GM23338 (cell line): ENCODE measurements at regions not wholly inside any gene's neighbourhood (a gene's known extent, or its start where the extent isn't known, plus 50 kb on each side); places are given as distances from the start of the nearest gene placed in this dataset.

ENCODE experiments used
- ATAC-seq: fragments of 200-7000 bp; cut with Tn5 transposase; 3 replicates; pipeline ENCODE4 v1.9.1; 2020
- DNase-seq: peaks from one replicate; pipeline ENCODE4 v3.0.0-alpha.2; 2015; ENCODE audit warnings: low spot score
- H2AFZ ChIP-seq: fragments of 200-600 bp; sonication (generic); 2 replicates; pipeline ENCODE4 v1.8.0; 2016; ENCODE audit warnings: antibody characterized with exemption, mild to moderate bottlenecking, moderate library complexity
- H3F3A ChIP-seq: fragments of 200-600 bp; sonication (generic); replicated peaks from 2 replicates; pipeline ENCODE4 v1.8.0; 2017; ENCODE audit warnings: antibody characterized with exemption, mixed run types, low read depth
- H3K27ac ChIP-seq: fragments of 200-600 bp; sonication (generic); 2 replicates; pipeline ENCODE4 v1.6.1; 2016; ENCODE audit warnings: low read depth
- H3K27me3 ChIP-seq: fragments of 200-600 bp; sonication (generic); 2 replicates; pipeline ENCODE4 v1.8.0; 2016; ENCODE audit warnings: mild to moderate bottlenecking, mixed run types, moderate library complexity; ENCODE audit not compliant: insufficient read depth
- H3K36me3 ChIP-seq: fragments of 200-600 bp; sonication (generic); 2 replicates; pipeline ENCODE4 v1.8.0; 2016; ENCODE audit warnings: mild to moderate bottlenecking; ENCODE audit not compliant: insufficient read depth
- H3K4me1 ChIP-seq: fragments of 200-600 bp; sonication (generic); 2 replicates; pipeline ENCODE4 v1.8.0; 2016; ENCODE audit warnings: mild to moderate bottlenecking, moderate library complexity; ENCODE audit not compliant: insufficient read depth
- H3K4me2 ChIP-seq: fragments of 200-600 bp; sonication (generic); 2 replicates; pipeline ENCODE4 v1.7.1; 2017; ENCODE audit warnings: mixed run types
- H3K4me3 ChIP-seq: fragments of 200-600 bp; sonication (generic); 2 replicates; pipeline ENCODE4 v1.6.1; 2016; ENCODE audit warnings: mixed run types
- H3K79me2 ChIP-seq: fragments of 200-600 bp; sonication (generic); replicated peaks from 2 replicates; pipeline ENCODE4 v1.8.0; 2017; ENCODE audit warnings: mild to moderate bottlenecking; ENCODE audit not compliant: insufficient read depth
- H3K9me2 ChIP-seq: fragments of 200-600 bp; sonication (generic); 2 replicates; pipeline ENCODE4 v1.8.0; 2017; ENCODE audit not compliant: insufficient read depth
- H4K20me1 ChIP-seq: fragments of 200-600 bp; sonication (generic); replicated peaks from 2 replicates; pipeline ENCODE4 v1.8.0; 2017; ENCODE audit warnings: mild to moderate bottlenecking; ENCODE audit not compliant: insufficient read depth
- H3K27ac Mint-ChIP-seq: 2 replicates; pipeline ENCODE4 v1.8.0; 2020; ENCODE audit warnings: inconsistent platforms, mild to moderate bottlenecking, moderate library complexity, mixed read lengths
- H3K27me3 Mint-ChIP-seq: 3 replicates; pipeline ENCODE4 v1.8.0; 2022; ENCODE audit warnings: low read depth, mild to moderate bottlenecking, moderate library complexity, mixed read lengths, inconsistent platforms; ENCODE audit not compliant: insufficient read depth, poor library complexity
- H3K36me3 Mint-ChIP-seq: 3 replicates; pipeline ENCODE4 v1.8.0; 2021; ENCODE audit warnings: low read depth, mild to moderate bottlenecking, inconsistent platforms, moderate library complexity, mixed read lengths
- H3K4me1 Mint-ChIP-seq: 3 replicates; pipeline ENCODE4 v1.8.0; 2020; ENCODE audit warnings: mild to moderate bottlenecking, inconsistent platforms, mixed read lengths
- H3K4me3 Mint-ChIP-seq: 3 replicates; pipeline ENCODE4 v1.8.0; 2021; ENCODE audit warnings: moderate library complexity, mild to moderate bottlenecking, inconsistent platforms, mixed read lengths
- H3K9me3 Mint-ChIP-seq: 3 replicates; pipeline ENCODE4 v1.8.0; 2020; ENCODE audit warnings: moderate library complexity, mild to moderate bottlenecking, inconsistent platforms, mixed read lengths
- CREB1 ChIP-seq: fragments of 250-450 bp; sonication (Bioruptor Pico); IDR thresholded peaks from 2 replicates; pipeline ENCODE4 v1.5.0; 2020; ENCODE audit warnings: low read depth, mild to moderate bottlenecking, moderate library complexity
- CTCF ChIP-seq, 2 experiments: fragments of 200-600 bp in 1 of 2; sonication (generic) in 1 of 2; conservative IDR thresholded peaks; 2 replicates each; pipeline versions ENCODE4 v1.5.1 to v1.6.1; 2016 to 2017; ENCODE audit warnings: antibody characterized with exemption in 2 of 2, low read depth in 2 of 2, mild to moderate bottlenecking in 2 of 2, moderate library complexity in 1 of 2
- ETS1 ChIP-seq: IDR thresholded peaks from 2 replicates; pipeline ENCODE4 v1.6.1; 2016; ENCODE audit warnings: antibody characterized with exemption
- JUNB ChIP-seq: IDR thresholded peaks from one replicate; pipeline ENCODE4 v1.6.1; 2016; ENCODE audit warnings: antibody characterized with exemption; ENCODE audit not compliant: unreplicated experiment
- POLR2AphosphoS5 ChIP-seq: IDR thresholded peaks from 2 replicates; pipeline ENCODE4 v1.6.1; 2016; ENCODE audit warnings: antibody characterized with exemption, low read depth
- REST ChIP-seq: IDR thresholded peaks from one replicate; pipeline ENCODE4 v1.6.1; 2018; ENCODE audit warnings: antibody characterized with exemption; ENCODE audit not compliant: unreplicated experiment
- ZNF331 ChIP-seq: fragments of 250-450 bp; sonication (Bioruptor Pico); IDR thresholded peaks from 2 replicates; pipeline ENCODE4 v1.5.0; 2020; ENCODE audit warnings: low read depth, mild to moderate bottlenecking, moderate library complexity
- ZNF462 ChIP-seq: fragments of 250-450 bp; sonication (Bioruptor Pico); IDR thresholded peaks from 2 replicates; pipeline ENCODE4 v1.5.0; 2020; ENCODE audit warnings: mild to moderate bottlenecking, moderate library complexity

- TF ChIP-seq CTCF (conservative IDR thresholded peaks at IDR 0.05; ENCODE audit: low read depth in 2 of 2) (no peak), POLR2AphosphoS5 (no peak), JUNB (no peak), CREB1 (CRISPR knock-in tag) (no peak)
These were observed 109.1 kb upstream of the RPS23 start (continued) for GRCh38 chr5:82387001-82387818.

- Histone ChIP-seq H3K4me3 (no peak overlapping the region), H3K9me2 (no peaks in the 10 kb centered on the region; the same call in 1 of the 2 replicates), H3K4me2 (no peak overlapping the region), H2AFZ (no peak overlapping the region), H4K20me1 (no peaks in the 10 kb centered on the region), H3F3A (no peaks in the 10 kb centered on the region), H3K79me2 (no peaks in the 10 kb centered on the region), H3K36me3 (no peaks in the 10 kb centered on the region), H3K4me1 (no peaks in the 10 kb centered on the region), H3K27ac (no peak overlapping the region), H3K27me3 (no peaks in the 10 kb centered on the region)
- no peak overlapping the region for H3K27ac Mint-ChIP-seq
- no peaks in the 10 kb centered on the region; the same call in 2 of the 3 replicates for H3K4me1 Mint-ChIP-seq
- no peak overlapping the region for H3K4me3 Mint-ChIP-seq
- DNase-seq, result no peak
- no peaks in the 10 kb centered on the region for H3K9me3 Mint-ChIP-seq
- no peaks in the 10 kb centered on the region for H3K36me3 Mint-ChIP-seq
- H3K27me3 Mint-ChIP-seq, result peaks cover 3% of the 10 kb centered on the region
- no peak for ATAC-seq
- no peak for TF ChIP-seq CREB1 (CRISPR knock-in tag)
- no peak for TF ChIP-seq ZNF331 (CRISPR knock-in tag)
- TF ChIP-seq ETS1, result no peak
- TF ChIP-seq ZNF462 (CRISPR knock-in tag), result no peak
- TF ChIP-seq REST, result no peak
These were observed 108.4 kb upstream of the RPS23 start for GRCh38 chr5:82386576-82386975.
